ENCODE measurements at regions not wholly inside any gene's neighbourhood (a gene's known extent, or its start where the extent isn't known, plus 50 kb on each side); places are given as distances from the start of the nearest gene placed in this dataset.

DNA sequence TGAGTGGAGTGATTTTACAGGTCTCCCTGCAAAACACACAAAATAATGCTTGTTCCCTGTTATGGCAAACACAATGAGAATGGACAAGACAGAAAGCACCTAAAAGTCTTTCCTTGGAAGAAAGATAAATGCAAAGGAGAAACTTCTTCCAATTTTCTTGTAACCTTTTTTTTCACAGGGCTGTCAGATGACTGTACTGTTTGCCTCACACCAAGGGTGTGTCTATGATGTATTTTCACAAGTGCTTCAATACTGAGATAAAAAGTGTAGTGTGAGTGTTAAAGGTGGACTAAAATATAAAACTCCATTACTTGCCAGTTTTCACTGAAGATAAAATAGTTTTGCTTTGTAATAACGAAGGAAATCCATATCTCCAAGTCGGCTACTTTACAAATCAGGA, 194.5 kb downstream of the CENPW start:
- ChIA-PET CTCF (no interaction called here), POLR2A (no interaction called here)
- Mint-ChIP-seq H3K4me3 (ENCODE audit: unreplicated experiment) (no peak overlapping the region), H3K9me3 (ENCODE audit: unreplicated experiment) (no peaks in the 10 kb centered on the region), H3K36me3 (ENCODE audit: insufficient read depth, unreplicated experiment) (no peaks in the 10 kb centered on the region), H3K27ac (ENCODE audit: low read depth, unreplicated experiment) (no peak overlapping the region), H3K27me3 (ENCODE audit: insufficient read depth, unreplicated experiment) (peaks cover 57% of the 10 kb centered on the region), H3K4me1 (ENCODE audit: insufficient read depth, unreplicated experiment) (peaks cover 6% of the 10 kb centered on the region)
- BruUV-seq (replicated peaks) = no TSS peak
- no peak for TF ChIP-seq CTCF (IDR thresholded peaks at IDR 0.05; ENCODE audit: unreplicated experiment)
- intact Hi-C loops (cut with micrococcal nuclease) = no loop called here
- DNase-seq (ENCODE audit: unreplicated experiment) = no peak

DNA sequence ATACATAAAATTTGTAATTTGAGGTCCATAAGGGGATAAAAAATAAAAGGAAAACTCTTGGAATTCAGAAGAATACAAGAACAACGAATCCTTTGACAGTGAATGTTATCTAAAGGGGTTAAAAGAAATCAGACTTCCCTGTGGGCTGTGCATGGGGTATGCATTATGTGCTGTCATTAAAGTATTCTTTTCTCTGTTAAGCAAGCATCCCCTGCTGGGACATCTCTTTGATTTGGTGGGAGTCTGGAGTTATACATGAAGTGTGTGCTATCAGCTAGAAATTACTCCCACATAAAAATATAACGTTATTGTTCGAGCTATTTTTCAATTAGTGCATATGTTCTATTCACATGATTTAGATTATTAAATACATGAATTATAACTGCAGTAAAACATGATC, 195.2 kb downstream of the CENPW start:
- Mint-ChIP-seq H3K27me3 (ENCODE audit: insufficient read depth, unreplicated experiment) (peaks cover 64% of the 10 kb centered on the region), H3K4me3 (ENCODE audit: unreplicated experiment) (no peak overlapping the region), H3K36me3 (ENCODE audit: insufficient read depth, unreplicated experiment) (no peaks in the 10 kb centered on the region), H3K9me3 (ENCODE audit: unreplicated experiment) (no peaks in the 10 kb centered on the region), H3K4me1 (ENCODE audit: insufficient read depth, unreplicated experiment) (peaks cover 6% of the 10 kb centered on the region), H3K27ac (ENCODE audit: low read depth, unreplicated experiment) (no peak overlapping the region)
- intact Hi-C loops (cut with micrococcal nuclease) = no loop called here
- POLR2A ChIA-PET = no interaction called here
- BruUV-seq (replicated peaks) = no TSS peak
- TF ChIP-seq CTCF (IDR thresholded peaks at IDR 0.05; ENCODE audit: unreplicated experiment) = no peak
- no peak for DNase-seq (ENCODE audit: unreplicated experiment)
- CTCF ChIA-PET = interaction anchor here (0.6 kb wide), 1 partner anchor 477 kb away, joined by 4 read pairs; no protein-coding TSS in a partner anchor

DNA sequence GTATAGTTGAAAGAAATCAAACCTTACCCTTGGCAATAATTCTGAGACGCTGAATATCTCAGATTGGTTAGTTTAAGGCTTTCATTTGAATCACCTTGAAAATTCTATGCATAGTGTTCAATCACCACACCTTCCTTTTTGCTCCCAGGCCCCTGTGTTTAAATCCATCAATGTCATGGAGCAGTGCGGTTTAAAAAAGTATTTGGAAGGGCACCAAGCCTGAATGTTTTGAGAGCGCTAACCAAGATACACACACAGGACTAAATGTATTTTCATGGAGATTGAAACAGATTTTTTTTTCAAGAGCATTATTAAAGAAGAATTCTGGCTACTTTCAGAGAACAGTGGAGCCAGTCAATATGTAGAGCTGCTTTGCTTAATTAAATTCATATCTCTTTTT, 195.7 kb downstream of the CENPW start:
- POLR2A ChIA-PET = interaction anchor here (0.6 kb wide), 1 partner anchor 1007 kb away, joined by 3 read pairs; no protein-coding TSS in a partner anchor
- no peaks in the 10 kb centered on the region for H3K36me3 Mint-ChIP-seq (ENCODE audit: insufficient read depth, unreplicated experiment)

GRCh38 chr6:126537061-126537816, 197.3 kb downstream of the CENPW start:
- H3K27me3 Mint-ChIP-seq (ENCODE audit: insufficient read depth, unreplicated experiment) = peaks cover 74% of the 10 kb centered on the region
- no peaks in the 10 kb centered on the region for H3K9me3 Mint-ChIP-seq (ENCODE audit: unreplicated experiment)

More for the DNA sequence above, 195.7 kb downstream of the CENPW start:
- no TSS peak for BruUV-seq (replicated peaks)
- Mint-ChIP-seq H3K9me3 (ENCODE audit: unreplicated experiment) (no peaks in the 10 kb centered on the region), H3K27me3 (ENCODE audit: insufficient read depth, unreplicated experiment) (peaks cover 66% of the 10 kb centered on the region), H3K27ac (ENCODE audit: low read depth, unreplicated experiment) (no peak overlapping the region), H3K4me1 (ENCODE audit: insufficient read depth, unreplicated experiment) (peaks cover 6% of the 10 kb centered on the region), H3K4me3 (ENCODE audit: unreplicated experiment) (no peak overlapping the region)
- no peak for TF ChIP-seq CTCF (IDR thresholded peaks at IDR 0.05; ENCODE audit: unreplicated experiment)
- intact Hi-C loops (cut with micrococcal nuclease) = no loop called here
- no peak for DNase-seq (ENCODE audit: unreplicated experiment)
- CTCF ChIA-PET = interaction anchor here (0.6 kb wide), 1 partner anchor 477 kb away, joined by 4 read pairs; no protein-coding TSS in a partner anchor

More at GRCh38 chr6:126537061-126537816, 197.3 kb downstream of the CENPW start:
- H3K27ac Mint-ChIP-seq (ENCODE audit: low read depth, unreplicated experiment) = no peak overlapping the region
- ChIA-PET CTCF (interaction anchor here (0.7 kb wide), 2 partner anchors 13 to 1347 kb away, joined by 3 to 4 read pairs; no protein-coding TSS in a partner anchor), POLR2A (no interaction called here)
- no peaks in the 10 kb centered on the region for H3K36me3 Mint-ChIP-seq (ENCODE audit: insufficient read depth, unreplicated experiment)
- TF ChIP-seq CTCF (IDR thresholded peaks at IDR 0.05; ENCODE audit: unreplicated experiment) = no peak
- no TSS peak for BruUV-seq (replicated peaks)
- H3K4me3 Mint-ChIP-seq (ENCODE audit: unreplicated experiment) = no peak overlapping the region
- peaks cover 6% of the 10 kb centered on the region for H3K4me1 Mint-ChIP-seq (ENCODE audit: insufficient read depth, unreplicated experiment)
- intact Hi-C loops (cut with micrococcal nuclease) = no loop called here
- no peak for DNase-seq (ENCODE audit: unreplicated experiment)

Measured in MCF 10A (cell line).